HS-27A (cell line): ENCODE measurements at regions not wholly inside any gene's neighbourhood (a gene's known extent, or its start where the extent isn't known, plus 50 kb on each side); places are given as distances from the start of the nearest gene placed in this dataset.
"Not testable (repeated sequence)": the region's sequence is repeated elsewhere in the genome, so short reads cannot be mapped to it uniquely, and the experiment has no call there.

Experiments
- DNase-seq: peaks from one replicate; pipeline ENCODE4 v3.0.0-alpha.2; 2012; ENCODE audit warnings: low read depth, missing footprints

DNA sequence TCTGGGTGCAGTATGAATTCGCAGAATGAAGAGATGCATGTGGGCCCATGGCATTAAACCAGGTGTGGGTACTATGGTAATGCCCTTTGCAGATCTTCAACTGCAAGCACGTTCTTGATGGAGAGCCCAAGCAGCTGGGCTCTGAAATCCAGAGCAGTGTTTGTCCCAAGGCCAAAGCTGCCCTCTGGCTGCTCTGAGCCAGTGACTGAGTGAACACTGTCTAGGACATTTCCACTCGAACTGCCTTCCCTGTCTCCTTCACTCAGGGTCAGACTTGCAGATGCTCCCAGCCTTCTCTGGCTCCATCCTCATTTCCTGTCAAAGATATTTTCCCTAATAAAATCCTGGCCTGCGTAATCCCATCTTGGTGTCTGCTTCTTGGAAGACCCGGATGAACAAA is 80.2 kb upstream of the GJB6 start:
- no peak for DNase-seq

DNA sequence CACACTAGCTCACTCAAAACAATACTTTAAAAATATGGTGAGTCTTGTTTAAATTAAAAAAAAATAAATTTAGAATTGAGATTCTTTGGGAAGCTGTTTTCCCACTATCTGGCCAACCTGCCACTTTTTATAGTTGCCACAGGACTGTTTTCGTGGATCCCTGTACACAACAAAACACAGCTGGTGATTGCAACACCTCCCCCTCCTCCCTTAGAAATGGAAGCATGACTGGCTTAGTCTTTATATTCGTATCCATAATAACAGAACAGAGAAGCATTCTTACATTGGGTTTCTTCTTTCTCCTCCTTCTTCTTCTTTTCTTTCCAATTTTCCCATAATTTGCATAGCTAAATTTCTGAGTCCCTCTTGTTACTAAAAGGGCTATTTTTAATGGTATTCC is 79.5 kb upstream of the GJB6 start:
- no peak for DNase-seq

DNA sequence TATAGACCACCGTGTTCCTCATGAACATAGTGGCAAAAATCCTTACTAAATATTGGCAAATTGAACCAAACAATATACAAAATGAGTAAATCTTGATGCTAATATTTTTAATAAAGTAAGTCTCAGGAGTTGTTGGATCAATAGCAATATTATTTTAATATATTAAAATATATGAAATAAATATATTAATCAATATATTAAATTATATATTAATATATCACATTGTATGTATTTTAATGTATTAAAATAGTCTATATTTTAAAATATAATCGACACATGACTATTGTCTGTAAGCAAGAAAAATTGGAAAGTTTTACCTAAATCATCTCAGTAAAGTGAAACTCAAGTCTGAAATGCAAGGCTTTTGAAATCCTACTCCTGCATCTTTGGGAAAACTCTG is 78.9 kb upstream of the GJB6 start:
- DNase-seq, result no peak

DNA sequence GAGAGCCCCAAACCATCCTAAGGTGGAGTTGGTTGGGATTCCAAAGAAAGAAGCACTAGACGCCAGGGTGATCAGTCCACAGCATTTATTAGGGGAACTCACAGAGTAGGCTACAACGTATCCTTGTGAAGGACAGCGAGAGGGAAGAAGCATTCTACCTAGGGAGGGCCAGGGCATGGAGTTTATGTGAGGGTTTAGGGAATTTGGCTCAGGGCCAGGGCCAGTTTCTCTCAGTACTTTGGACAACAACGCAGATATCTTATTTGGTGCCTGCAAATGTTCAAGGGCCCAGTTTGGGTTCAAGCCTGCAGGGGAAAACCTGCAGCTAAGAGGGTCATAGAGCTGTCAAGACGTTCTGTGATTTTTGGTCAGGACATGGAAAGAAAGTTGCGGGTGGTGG is 73.9 kb upstream of the GJB6 start:
- DNase-seq, result no peak

DNA sequence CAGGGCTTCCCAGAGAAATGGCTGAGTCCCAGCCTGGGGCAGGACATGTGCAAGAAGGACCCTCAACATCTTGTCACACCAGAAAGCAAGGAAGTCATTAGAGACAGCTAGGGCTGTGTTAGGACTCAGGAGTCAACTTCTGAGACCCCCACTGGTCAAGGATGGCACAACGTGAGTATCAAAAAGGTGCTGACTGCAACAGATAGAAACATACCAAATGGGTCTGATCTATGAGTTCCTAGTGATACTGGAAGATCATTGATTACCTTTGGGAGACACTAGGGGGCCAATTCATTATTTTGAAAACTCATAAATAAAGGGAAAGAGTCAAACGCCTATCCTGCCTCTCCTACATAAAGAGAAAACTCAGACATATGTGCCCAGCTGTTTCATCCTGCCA is 73.5 kb upstream of the GJB6 start:
- no peak for DNase-seq

DNA sequence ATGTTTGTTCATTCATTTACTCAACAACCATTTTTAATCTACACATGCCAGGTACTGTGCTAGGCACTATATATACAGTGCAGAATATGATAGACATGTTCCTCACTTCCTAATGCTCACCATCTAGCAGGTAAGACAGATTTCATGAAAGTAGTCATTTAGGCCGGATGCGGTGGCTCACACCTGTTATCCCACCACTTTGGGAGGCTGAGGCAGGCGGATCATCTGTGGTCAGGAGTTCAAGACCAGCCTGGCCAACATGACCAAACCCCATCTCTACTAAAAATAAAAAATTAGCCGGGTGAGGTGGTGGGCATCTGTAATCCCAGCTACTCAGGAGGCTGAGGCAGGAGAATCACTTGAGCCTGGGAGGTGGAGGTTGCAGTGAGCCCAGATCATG is 71.9 kb upstream of the GJB6 start:
- not testable (repeated sequence) for DNase-seq

DNA sequence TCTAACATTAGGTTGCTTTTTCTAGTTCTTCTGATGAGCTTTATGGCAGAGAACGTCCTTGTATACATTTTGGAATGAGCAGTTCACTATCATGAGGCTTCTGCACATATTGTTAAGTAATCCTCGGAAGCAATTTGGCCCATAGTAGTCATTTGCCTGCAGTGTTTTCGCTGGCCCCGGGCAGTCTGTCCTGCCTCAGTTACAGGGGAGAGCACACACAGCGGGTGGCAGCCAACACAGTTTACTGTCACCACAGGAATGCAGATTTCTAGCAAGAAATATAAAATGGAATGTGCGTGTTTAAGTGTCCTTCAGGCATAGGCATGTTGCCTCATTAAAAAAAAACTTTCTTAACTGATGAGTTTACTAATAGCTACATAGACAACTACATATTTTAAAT is 71.5 kb upstream of the GJB6 start:
- DNase-seq, result no peak

DNA sequence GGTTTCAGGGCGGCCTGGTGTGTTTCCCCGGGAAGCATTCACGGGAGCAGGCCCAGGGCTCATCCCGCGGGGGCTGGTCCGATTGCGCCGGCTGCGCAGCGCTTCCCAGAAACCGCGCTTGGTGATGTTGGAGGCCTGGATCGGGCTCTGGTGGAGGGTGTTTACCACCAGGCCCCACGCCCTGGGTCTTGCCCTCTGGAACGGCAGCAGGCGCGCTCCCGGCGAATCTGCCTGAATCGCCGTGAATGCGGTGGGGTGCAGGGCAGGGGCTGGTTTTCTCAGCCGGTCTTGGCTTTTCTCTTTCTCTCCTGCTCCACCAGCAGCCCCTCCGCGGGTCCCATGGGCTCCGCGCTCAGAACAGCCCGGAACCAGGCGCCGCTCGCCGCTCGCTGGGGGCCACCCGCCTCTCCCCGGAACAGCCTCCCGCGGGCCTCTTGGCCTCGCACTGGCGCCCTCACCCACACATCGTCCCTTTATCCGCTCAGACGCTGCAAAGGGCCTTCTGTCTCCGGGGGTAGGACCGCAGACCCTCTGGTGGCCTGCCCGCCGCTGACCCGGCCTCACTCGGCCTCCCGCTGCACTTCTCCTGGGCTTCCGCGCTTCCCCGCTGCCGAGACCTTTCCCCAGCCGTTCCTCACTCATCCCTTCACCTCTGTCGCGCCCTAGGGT is 69.4 kb upstream of the GJB6 start:
- no peak for DNase-seq

DNA sequence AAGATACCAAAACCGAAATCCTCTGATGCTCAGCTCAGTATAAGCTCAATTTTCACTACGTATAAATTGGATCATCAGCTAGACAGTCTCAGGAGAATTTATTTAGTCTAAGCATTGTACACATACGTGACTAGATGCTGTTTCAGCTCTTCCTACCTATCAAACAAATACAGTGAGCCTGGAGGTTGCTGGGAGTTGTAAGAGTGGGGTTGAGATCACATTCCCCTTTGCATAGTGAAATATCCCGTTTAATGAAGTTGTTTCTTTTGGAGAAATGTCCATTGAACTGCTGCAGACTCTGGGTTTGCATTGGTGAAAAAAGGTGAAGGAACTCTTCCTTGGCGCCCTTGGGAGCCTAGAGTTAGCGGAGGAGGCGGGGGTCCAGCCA is 68.9 kb upstream of the GJB6 start:
- DNase-seq, result no peak

DNA sequence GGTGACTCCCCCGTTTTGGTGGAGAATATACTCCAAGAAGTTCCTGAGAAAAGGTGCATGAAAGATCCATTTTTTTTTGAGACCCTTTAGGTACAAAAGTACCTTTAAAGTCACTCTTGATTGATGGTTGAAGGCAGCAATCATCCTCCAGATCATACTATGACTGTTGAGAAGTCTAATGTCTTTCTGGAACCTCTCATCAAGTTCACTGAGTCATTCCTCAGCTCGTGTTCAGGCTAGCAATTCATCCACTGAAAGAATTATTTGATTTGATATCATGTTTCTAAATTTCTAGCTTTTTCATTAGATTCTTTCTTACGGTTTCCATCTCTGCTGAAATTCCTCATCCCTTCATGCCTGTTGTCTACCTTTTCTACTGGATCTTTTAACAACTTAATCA is 65.1 kb upstream of the GJB6 start:
- DNase-seq, result no peak

DNA sequence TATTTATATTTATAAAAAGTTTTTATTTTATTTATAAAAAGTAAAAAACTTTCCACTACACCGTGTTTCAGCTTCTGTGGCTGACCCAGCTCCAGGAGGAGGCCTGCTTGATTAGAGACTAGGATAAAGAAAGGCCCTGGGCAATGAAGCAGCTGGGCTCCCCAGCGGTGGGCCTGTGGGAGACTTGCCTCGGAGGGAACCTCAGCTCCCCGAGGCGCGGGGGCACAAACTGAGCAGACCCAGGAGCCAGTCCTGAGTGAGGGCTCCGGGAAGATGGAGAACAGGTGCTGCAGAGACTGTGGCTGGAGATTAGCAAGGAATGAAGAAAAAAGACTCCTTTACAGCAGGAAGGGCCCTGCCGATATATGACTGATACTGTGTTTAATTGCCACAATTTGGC is 63.8 kb upstream of the GJB6 start:
- no peak for DNase-seq

DNA sequence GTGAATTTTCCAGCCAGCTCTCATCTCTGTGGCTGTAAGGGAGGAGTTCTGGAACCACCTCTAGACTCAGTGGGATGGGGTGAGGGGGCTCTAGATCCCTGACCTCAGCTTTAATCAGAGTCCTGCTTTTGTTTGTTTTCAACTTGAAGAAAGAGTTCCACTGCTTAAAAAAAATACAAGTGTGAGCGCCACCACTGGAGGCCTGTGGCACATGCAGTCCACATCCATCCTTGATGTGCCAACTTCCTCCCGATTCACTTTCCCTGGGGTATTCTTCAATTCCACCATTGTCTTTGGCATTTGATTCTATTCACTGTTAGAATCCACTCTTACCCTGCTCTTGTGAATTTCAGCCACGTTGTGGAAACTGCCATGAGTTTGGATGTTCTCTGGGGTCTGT is 62.4 kb upstream of the GJB6 start:
- no peak for DNase-seq

DNA sequence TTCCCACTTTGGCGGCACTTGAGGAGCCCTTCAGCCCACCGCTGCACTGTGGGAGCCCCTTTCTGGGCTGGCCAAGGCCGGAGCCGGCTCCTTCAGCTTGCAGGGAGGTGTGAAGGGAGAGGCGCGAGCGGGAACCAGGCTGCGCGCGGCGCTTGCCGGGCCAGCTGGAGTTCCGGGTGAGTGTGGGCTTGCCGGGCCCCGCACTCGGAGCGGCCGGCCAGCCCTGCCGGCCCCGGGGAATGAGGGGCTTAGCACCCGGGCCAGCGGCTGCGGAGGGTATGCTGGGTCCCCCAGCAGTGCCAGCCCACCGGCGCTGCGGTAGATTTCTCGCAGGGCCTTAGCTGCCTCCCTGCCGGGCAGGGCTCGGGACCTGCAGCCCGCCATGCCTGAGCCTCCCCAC is 60.2 kb upstream of the GJB6 start:
- not testable (repeated sequence) for DNase-seq

DNA sequence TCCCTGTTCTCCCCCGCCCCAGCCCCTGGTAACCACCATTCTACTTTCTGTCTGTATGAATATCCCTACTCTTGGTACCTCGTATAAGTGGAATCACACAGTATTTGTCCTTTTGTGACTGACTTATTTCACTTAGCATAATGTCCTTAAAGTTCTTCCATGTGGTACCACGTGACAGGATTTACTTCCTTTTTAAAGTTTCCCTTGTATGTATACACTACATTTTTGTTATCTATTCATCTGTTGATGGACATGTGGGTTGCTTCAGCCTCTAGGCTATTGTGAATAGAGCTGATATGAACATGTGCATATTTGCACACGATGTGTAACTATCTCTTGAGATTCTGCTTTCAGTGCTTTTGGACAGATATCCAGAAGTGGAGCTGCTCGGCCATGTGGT is 59.6 kb upstream of the GJB6 start:
- no peak for DNase-seq

DNA sequence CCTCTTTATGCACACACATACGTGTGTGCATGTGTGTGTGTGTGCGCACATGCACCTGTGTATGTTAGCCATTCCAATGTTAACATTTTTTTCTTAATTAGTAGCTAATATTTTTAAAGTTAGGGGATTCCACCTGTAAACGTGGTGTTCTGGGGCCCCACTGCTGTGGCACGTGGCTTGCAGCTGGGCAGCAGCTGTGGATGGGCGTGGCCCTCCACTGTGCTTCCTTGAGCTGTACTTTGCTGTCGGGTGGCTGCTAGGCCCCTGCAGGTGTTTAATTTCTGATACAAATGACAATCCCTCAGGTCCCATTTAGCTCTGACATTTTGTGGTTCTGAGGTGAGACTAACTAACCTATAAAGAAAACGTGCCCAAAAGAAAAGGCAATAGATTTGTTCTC is 58.9 kb upstream of the GJB6 start:
- no peak for DNase-seq

DNA sequence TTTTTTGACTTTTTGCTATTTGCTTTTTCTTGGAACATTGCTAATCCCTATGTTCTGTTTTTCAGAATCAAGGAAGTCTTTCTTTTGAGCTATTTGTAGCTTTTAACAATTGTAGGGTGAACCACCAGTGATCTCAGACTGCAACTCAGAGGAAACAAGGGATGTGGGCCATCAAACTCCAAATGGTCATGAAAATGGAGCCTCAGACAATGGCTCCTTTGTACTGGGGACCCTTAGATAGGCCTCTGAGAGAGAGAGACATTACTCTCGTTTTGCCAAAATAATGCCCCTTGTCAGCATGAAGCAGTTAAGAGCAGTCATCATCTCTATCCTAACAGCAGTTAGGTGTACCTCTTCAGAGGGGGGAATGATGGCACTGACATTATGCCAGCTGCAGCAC is 56.4 kb upstream of the GJB6 start:
- no peak for DNase-seq

DNA sequence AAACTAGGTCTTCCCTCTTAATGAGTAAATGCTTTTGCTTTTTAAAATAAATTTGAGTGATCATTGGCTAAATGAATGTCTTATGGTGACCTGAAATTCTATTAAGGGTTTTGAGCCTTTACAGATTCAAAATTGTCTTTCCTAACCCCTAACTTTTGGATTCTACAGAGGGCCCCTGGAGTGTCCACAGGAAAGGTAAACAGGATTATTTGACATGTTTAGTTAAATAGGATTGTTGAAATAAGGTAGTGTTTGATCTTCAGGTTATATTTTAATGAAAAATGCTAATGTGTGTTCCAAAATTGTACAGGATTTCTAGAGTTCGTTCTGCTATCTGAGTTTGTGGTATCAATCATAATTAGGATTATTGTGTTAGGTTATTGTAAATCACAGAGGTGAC is 55.9 kb upstream of the GJB6 start:
- DNase-seq, result no peak

DNA sequence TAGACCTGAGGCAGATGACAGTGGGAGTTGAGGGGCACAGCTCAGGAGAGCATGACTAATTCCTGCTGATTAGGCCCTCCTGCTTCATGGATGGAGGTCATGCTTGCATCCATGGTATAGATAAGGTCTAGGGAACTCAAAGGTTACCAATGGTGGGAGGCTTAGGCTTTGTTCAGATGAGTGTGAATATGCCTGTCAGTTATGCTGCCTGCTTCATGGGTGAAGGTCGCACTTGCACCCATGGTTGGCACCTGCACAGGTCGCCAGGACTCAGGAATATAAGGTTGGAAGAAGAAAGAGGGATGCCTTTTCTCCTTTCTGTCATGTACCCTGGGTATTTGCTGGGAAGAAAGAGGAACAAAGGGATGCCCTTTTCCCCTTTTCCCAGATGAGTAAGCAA is 53.4 kb upstream of the GJB6 start:
- DNase-seq, result no peak
